Trophoblast cell (in vitro differentiated cells and primary cell): ENCODE measurements at regions not wholly inside any gene's neighbourhood (a gene's known extent, or its start where the extent isn't known, plus 50 kb on each side); places are given as distances from the start of the nearest gene placed in this dataset.

ENCODE experiments used
- DNase-seq, 2 donors: peaks; one replicate each; pipeline ENCODE4 v3.0.0-alpha.2; 2016
- H2AFZ ChIP-seq: 2 replicates; pipeline ENCODE4 v1.6.1; 2013; ENCODE audit warnings: low read length, moderate library complexity, mild to moderate bottlenecking; ENCODE audit not compliant: insufficient read depth, poor library complexity
- H2AK5ac ChIP-seq: 2 replicates; pipeline ENCODE4 v1.6.1; 2013; ENCODE audit warnings: mild to moderate bottlenecking, low read length
- H2BK120ac ChIP-seq: 2 replicates; pipeline ENCODE4 v1.6.1; 2013; ENCODE audit warnings: low read length, mild to moderate bottlenecking, moderate library complexity; ENCODE audit not compliant: insufficient read depth, poor library complexity
- H2BK12ac ChIP-seq: 2 replicates; pipeline ENCODE4 v1.6.1; 2013; ENCODE audit warnings: mild to moderate bottlenecking, low read length, moderate library complexity
- H2BK5ac ChIP-seq: 2 replicates; pipeline ENCODE4 v1.6.1; 2013; ENCODE audit warnings: low read length, low read depth, moderate library complexity, mild to moderate bottlenecking; ENCODE audit not compliant: poor library complexity
- H3K14ac ChIP-seq: 2 replicates; pipeline ENCODE4 v1.6.1; 2013; ENCODE audit warnings: mild to moderate bottlenecking, low read length
- H3K18ac ChIP-seq: 2 replicates; pipeline ENCODE4 v1.6.1; 2013; ENCODE audit warnings: mild to moderate bottlenecking, low read length
- H3K23ac ChIP-seq: 2 replicates; pipeline ENCODE4 v1.6.1; 2013; ENCODE audit warnings: low read length
- H3K27ac ChIP-seq: 2 replicates; pipeline ENCODE4 v1.5.1; 2013; ENCODE audit warnings: low read depth, mild to moderate bottlenecking, inconsistent platforms, low read length, moderate library complexity
- H3K27me3 ChIP-seq: 2 replicates; pipeline ENCODE4 v1.6.1; 2013; ENCODE audit warnings: inconsistent platforms, mild to moderate bottlenecking, low read length, moderate library complexity; ENCODE audit not compliant: insufficient read depth
- H3K36me3 ChIP-seq, 2 experiments: 1 replicate in 1 of 2; 2 replicates in 1 of 2; pipeline ENCODE4 v1.6.1; 2013; ENCODE audit warnings: low read length in 2 of 2, mild to moderate bottlenecking in 2 of 2, moderate library complexity in 1 of 2; ENCODE audit not compliant: insufficient read depth in 2 of 2, control insufficient read depth in 1 of 2
- H3K4ac ChIP-seq: 2 replicates; pipeline ENCODE4 v1.6.1; 2013; ENCODE audit warnings: low read depth, mild to moderate bottlenecking, low read length, moderate library complexity
- H3K4me1 ChIP-seq, 2 experiments: 1 replicate in 1 of 2; 2 replicates in 1 of 2; pipeline ENCODE4 v1.6.1; 2013; ENCODE audit warnings: low read length in 2 of 2, mild to moderate bottlenecking in 2 of 2, moderate library complexity in 1 of 2; ENCODE audit not compliant: insufficient read depth in 2 of 2, control insufficient read depth in 1 of 2
- H3K4me2 ChIP-seq: 2 replicates; pipeline ENCODE4 v1.6.1; 2013; ENCODE audit warnings: inconsistent platforms, mild to moderate bottlenecking, low read length, moderate library complexity
- H3K4me3 ChIP-seq: 2 replicates; pipeline ENCODE4 v1.5.1; 2013; ENCODE audit warnings: mild to moderate bottlenecking, low read depth, low read length, inconsistent platforms
- H3K79me1 ChIP-seq: one replicate; pipeline ENCODE4 v1.6.1; 2013; ENCODE audit warnings: low read length
- H3K79me2 ChIP-seq: 2 replicates; pipeline ENCODE4 v1.6.1; 2013; ENCODE audit warnings: low read length, mild to moderate bottlenecking; ENCODE audit not compliant: control insufficient read depth, insufficient read depth, poor library complexity
- H3K9ac ChIP-seq: 2 replicates; pipeline ENCODE4 v1.6.1; 2013; ENCODE audit warnings: mild to moderate bottlenecking, low read length
- H3K9me3 ChIP-seq: 2 replicates; pipeline ENCODE4 v1.6.1; 2013; ENCODE audit warnings: low read depth, mild to moderate bottlenecking, control low read depth, inconsistent platforms, low read length; ENCODE audit not compliant: insufficient read depth
- H4K12ac ChIP-seq: 2 replicates; pipeline ENCODE4 v1.6.1; 2013; ENCODE audit warnings: low read depth, mild to moderate bottlenecking, low read length, moderate library complexity
- H4K8ac ChIP-seq: 2 replicates; pipeline ENCODE4 v1.6.1; 2013; ENCODE audit warnings: low read depth, mild to moderate bottlenecking, low read length, moderate library complexity
- H4K91ac ChIP-seq: one replicate; pipeline ENCODE4 v1.6.1; 2013; ENCODE audit warnings: low read depth, mild to moderate bottlenecking, low read length, moderate library complexity
- WGBS: extraction: QIAGEN DNeasy Blood & Tissue Kit; methylation state at CpG from one replicate; pipeline ENCODE4 v1.1.7; 2013; ENCODE audit warnings: missing lambda C conversion rate; ENCODE audit not compliant: insufficient read length, insufficient coverage; ENCODE audit errors: extremely low coverage; 5-methylcytosine and 5-hydroxymethylcytosine counted together

DNA sequence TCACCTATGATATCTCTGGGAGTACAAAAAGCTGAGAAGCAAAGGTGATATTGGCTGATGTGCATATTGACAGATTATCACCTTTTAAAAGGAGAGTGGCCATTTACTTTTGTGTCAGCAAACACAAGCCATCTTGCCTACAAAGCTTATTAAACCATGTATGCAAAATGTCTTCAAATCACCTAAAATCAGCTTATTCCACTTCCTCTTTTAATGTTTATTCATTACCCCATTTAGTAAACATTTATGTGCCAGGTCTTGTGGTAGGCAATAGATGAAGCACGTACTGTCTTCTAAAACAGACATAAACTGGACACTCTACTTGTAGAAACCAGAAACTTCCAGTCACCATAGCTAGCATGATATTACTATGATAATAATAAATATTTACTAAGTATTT lies 354.6 kb downstream of the RBM26 start:
- H3K9me3 ChIP-seq: no peaks in the 10 kb centered on the region
- H2BK120ac ChIP-seq: no peak overlapping the region
- H3K9ac ChIP-seq: no peak overlapping the region
- DNase-seq: no peak
- WGBS: no CpG with 5 or more reads among the region's 1 CpG
- no peak overlapping the region for H3K4me3 ChIP-seq
- H2AFZ ChIP-seq: no peak overlapping the region
- no peaks in the 10 kb centered on the region for H3K27me3 ChIP-seq
- H4K12ac ChIP-seq: no peak overlapping the region
- no peak overlapping the region for H2BK5ac ChIP-seq
- H3K14ac ChIP-seq: no peak overlapping the region
- no peak overlapping the region for H4K91ac ChIP-seq
- H3K4me2 ChIP-seq: no peak overlapping the region
- H3K79me1 ChIP-seq: no peaks in the 10 kb centered on the region
- H2BK12ac ChIP-seq: no peak overlapping the region
- no peaks in the 10 kb centered on the region for H3K4me1 ChIP-seq
- H4K8ac ChIP-seq: no peak overlapping the region
- H3K18ac ChIP-seq: no peak overlapping the region
- H3K79me2 ChIP-seq: no peaks in the 10 kb centered on the region
- H3K27ac ChIP-seq: no peak overlapping the region
- no peak overlapping the region for H2AK5ac ChIP-seq
- no peak overlapping the region for H3K23ac ChIP-seq
- H3K4ac ChIP-seq: no peak overlapping the region
- no peaks in the 10 kb centered on the region for H3K36me3 ChIP-seq

DNA sequence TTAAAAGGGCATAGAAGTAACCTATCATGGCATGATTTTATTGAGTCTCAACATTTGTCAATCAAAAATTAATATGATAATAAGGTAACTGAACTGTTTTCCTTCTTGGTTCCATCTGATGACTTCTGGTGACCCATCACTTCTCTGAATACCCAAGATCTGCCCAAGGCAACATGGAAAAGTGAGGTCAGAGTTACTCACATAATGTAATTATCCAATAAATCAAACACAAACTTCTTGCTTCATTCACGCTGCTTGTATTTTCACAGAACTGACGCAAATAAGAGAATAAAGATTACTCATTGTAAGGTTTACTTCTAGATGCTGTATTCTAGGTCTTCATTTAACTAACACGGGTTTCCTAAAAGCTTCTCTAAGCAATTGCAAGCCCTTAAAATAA lies 361.6 kb downstream of the RBM26 start:
- no peak overlapping the region for H3K23ac ChIP-seq
- H4K91ac ChIP-seq: no peak overlapping the region
- no peak overlapping the region for H2BK12ac ChIP-seq
- H3K79me2 ChIP-seq: no peaks in the 10 kb centered on the region
- no peak overlapping the region for H4K12ac ChIP-seq
- no peak overlapping the region for H3K4me2 ChIP-seq
- no peaks in the 10 kb centered on the region for H3K9me3 ChIP-seq
- DNase-seq: no peak
- H3K36me3 ChIP-seq: no peaks in the 10 kb centered on the region
- H3K4ac ChIP-seq: no peak overlapping the region
- WGBS: no CpG with 5 or more reads among the region's 3 CpGs
- H2BK120ac ChIP-seq: no peak overlapping the region
- no peak overlapping the region for H4K8ac ChIP-seq
- no peak overlapping the region for H2BK5ac ChIP-seq
- no peaks in the 10 kb centered on the region for H3K27me3 ChIP-seq
- no peak overlapping the region for H3K27ac ChIP-seq
- H3K79me1 ChIP-seq: no peaks in the 10 kb centered on the region
- H3K14ac ChIP-seq: no peak overlapping the region
- no peak overlapping the region for H2AFZ ChIP-seq
- H2AK5ac ChIP-seq: no peak overlapping the region
- H3K9ac ChIP-seq: no peak overlapping the region
- no peak overlapping the region for H3K18ac ChIP-seq
- H3K4me3 ChIP-seq: no peak overlapping the region
- no peaks in the 10 kb centered on the region for H3K4me1 ChIP-seq

DNA sequence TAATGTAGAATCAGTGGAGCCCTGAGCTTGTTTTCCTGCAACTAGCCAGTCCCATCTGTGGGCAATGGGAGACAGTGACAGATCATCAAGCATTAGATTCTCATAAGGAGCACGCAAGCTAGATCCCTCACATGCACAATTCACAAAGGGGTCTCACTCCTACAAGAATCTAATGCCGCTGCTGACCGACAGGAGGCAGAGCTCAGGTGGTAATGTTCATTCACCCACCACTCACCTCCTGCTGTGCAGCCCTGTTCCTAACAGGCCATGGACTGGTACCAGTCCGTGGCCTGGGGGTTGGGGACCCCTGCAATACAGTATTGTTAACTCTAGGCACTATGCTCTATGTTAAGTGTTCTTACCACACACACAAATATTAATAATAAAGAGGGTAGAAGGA lies 362.8 kb downstream of the RBM26 start:
- H3K4me3 ChIP-seq: no peak overlapping the region
- no peaks in the 10 kb centered on the region for H3K9me3 ChIP-seq
- no peak overlapping the region for H3K27ac ChIP-seq
- H3K79me2 ChIP-seq: no peaks in the 10 kb centered on the region
- no peak overlapping the region for H4K8ac ChIP-seq
- no peak for DNase-seq
- H4K91ac ChIP-seq: no peak overlapping the region
- H3K18ac ChIP-seq: no peak overlapping the region
- no peak overlapping the region for H2AK5ac ChIP-seq
- no peaks in the 10 kb centered on the region for H3K36me3 ChIP-seq
- H3K27me3 ChIP-seq: no peaks in the 10 kb centered on the region
- H3K23ac ChIP-seq: no peak overlapping the region
- H3K9ac ChIP-seq: no peak overlapping the region
- H2BK12ac ChIP-seq: no peak overlapping the region
- H3K4me2 ChIP-seq: no peak overlapping the region
- no peak overlapping the region for H4K12ac ChIP-seq
- no peak overlapping the region for H2BK5ac ChIP-seq
- no peak overlapping the region for H3K14ac ChIP-seq
- no CpG with 5 or more reads among the region's 4 CpGs for WGBS
- no peaks in the 10 kb centered on the region for H3K79me1 ChIP-seq
- H3K4me1 ChIP-seq: no peaks in the 10 kb centered on the region
- no peak overlapping the region for H2BK120ac ChIP-seq
- H3K4ac ChIP-seq: no peak overlapping the region
- H2AFZ ChIP-seq: no peak overlapping the region

DNA sequence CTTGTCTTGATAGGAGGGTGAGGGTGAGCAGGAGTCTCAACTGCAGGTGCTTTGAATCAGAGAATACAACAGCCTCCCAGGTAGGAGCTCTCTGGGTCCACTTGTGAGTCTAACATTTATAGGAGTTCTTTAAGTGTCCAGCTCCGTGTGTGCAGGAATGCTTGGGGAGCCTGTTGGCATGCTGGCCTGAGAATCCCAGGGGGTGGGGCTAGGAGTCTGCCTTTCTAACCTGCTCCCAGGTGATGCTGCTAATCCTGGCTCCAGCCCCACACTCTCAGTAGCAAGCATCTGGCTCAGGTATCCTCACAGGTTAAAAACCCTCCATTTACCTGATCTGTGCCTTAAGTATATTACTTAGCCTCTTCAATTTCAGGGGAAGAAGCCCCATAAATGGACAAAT lies 368.9 kb downstream of the RBM26 start:
- Histone ChIP-seq H3K9me3 (no peaks in the 10 kb centered on the region), H2BK120ac (no peak overlapping the region), H3K14ac (no peak overlapping the region), H3K4me3 (no peak overlapping the region), H2AFZ (no peak overlapping the region), H3K4me2 (no peak overlapping the region), H4K8ac (no peak overlapping the region), H3K79me1 (no peaks in the 10 kb centered on the region), H3K9ac (no peak overlapping the region), H3K4me1 (no peaks in the 10 kb centered on the region), H3K79me2 (no peaks in the 10 kb centered on the region), H3K36me3 (no peaks in the 10 kb centered on the region), H2BK5ac (no peak overlapping the region), H3K18ac (no peak overlapping the region), H3K27ac (no peak overlapping the region), H2BK12ac (no peak overlapping the region), H2AK5ac (no peak overlapping the region), H4K91ac (no peak overlapping the region), H3K4ac (no peak overlapping the region), H3K27me3 (no peaks in the 10 kb centered on the region), H3K23ac (no peak overlapping the region), H4K12ac (no peak overlapping the region)
- no CpG with 5 or more reads among the region's 1 CpG for WGBS
- no peak for DNase-seq
